ENCODE measurements at regions not wholly inside any gene's neighbourhood (a gene's known extent, or its start where the extent isn't known, plus 50 kb on each side); places are given as distances from the start of the nearest gene placed in this dataset.

GRCh38 chr1:17907999-17908398 lies 152.9 kb downstream of the ACTL8 start:
- DNase-seq = no peak

- DNase-seq = no peak
These were observed 153.8 kb downstream of the ACTL8 start for GRCh38 chr1:17908945-17909344.

GRCh38 chr1:17909634-17910033 lies 154.5 kb downstream of the ACTL8 start:
- DNase-seq = peak; percentile 32 to 49

- no peak for DNase-seq
These were observed 156.7 kb downstream of the ACTL8 start for GRCh38 chr1:17911791-17912190.

GRCh38 chr1:17912491-17912890 lies 157.4 kb downstream of the ACTL8 start:
- no peak for DNase-seq

GRCh38 chr1:17913326-17914115 lies 158.4 kb downstream of the ACTL8 start:
- DNase-seq = no peak

- no peak for DNase-seq
These were observed 159.0 kb downstream of the ACTL8 start for GRCh38 chr1:17914131-17914530.

GRCh38 chr1:17914987-17915386 lies 159.9 kb downstream of the ACTL8 start:
- DNase-seq = no peak

GRCh38 chr1:17915511-17916197 lies 160.5 kb downstream of the ACTL8 start:
- DNase-seq = no peak

GRCh38 chr1:17916702-17917101 lies 161.6 kb downstream of the ACTL8 start:
- DNase-seq = no peak

- DNase-seq = peak in 1 of 2 experiments; percentile 74
These were observed 164.6 kb downstream of the ACTL8 start for GRCh38 chr1:17919525-17920439.

- peak in 1 of 2 experiments; percentile 33 for DNase-seq
These were observed 165.9 kb downstream of the ACTL8 start for GRCh38 chr1:17920881-17921640.

GRCh38 chr1:17922833-17923232 lies 167.7 kb downstream of the ACTL8 start:
- peak; percentile 46 to 79 for DNase-seq

GRCh38 chr1:17923666-17924065 lies 168.5 kb downstream of the ACTL8 start:
- peak in 1 of 2 experiments; percentile 43 for DNase-seq

GRCh38 chr1:17924578-17924977 lies 169.4 kb downstream of the ACTL8 start:
- DNase-seq = no peak

- peak in 1 of 2 experiments; percentile 36 for DNase-seq
These were observed 170.4 kb downstream of the ACTL8 start for GRCh38 chr1:17925290-17926237.

GRCh38 chr1:17926906-17927305 lies 171.8 kb downstream of the ACTL8 start:
- no peak for DNase-seq

GRCh38 chr1:17927952-17928351 lies 172.8 kb downstream of the ACTL8 start:
- DNase-seq = no peak

- DNase-seq = no peak
These were observed 174.1 kb downstream of the ACTL8 start for GRCh38 chr1:17929224-17929623.

- no peak for DNase-seq
These were observed 175.5 kb downstream of the ACTL8 start for GRCh38 chr1:17930635-17931034.

GRCh38 chr1:17932164-17932563 lies 175.4 kb upstream of the IGSF21 start:
- no peak for DNase-seq

All from NCI-H526 (cell line).